NB4 (cell line): ENCODE measurements at regions not wholly inside any gene's neighbourhood (a gene's known extent, or its start where the extent isn't known, plus 50 kb on each side); places are given as distances from the start of the nearest gene placed in this dataset.
"Not testable (repeated sequence)": the region's sequence is repeated elsewhere in the genome, so short reads cannot be mapped to it uniquely, and the experiment has no call there.

ENCODE experiments used
- DNase-seq: peaks from one replicate; pipeline ENCODE4 v3.0.0; 2010; ENCODE audit warnings: low read depth
- H3K4me3 ChIP-seq: one replicate; pipeline ENCODE4 v1.5.1; 2011; ENCODE audit warnings: mild to moderate bottlenecking, low read depth, low read length, moderate library complexity
- CTCF ChIP-seq: IDR thresholded peaks from one replicate; pipeline ENCODE4 v1.5.1; 2012; ENCODE audit warnings: low read depth, low read length
- MAX ChIP-seq: IDR thresholded peaks from 2 replicates; pipeline ENCODE4 v1.6.1; 2011; ENCODE audit warnings: low read depth, low read length
- MYC ChIP-seq: IDR thresholded peaks from 2 replicates; pipeline ENCODE4 v1.6.1; 2011; ENCODE audit warnings: low read depth, low read length
- POLR2A ChIP-seq: IDR thresholded peaks from 2 replicates; pipeline ENCODE4 v1.6.1; 2011; ENCODE audit warnings: mild to moderate bottlenecking; ENCODE audit not compliant: insufficient read length; ENCODE audit errors: extremely low read depth

- no peak for DNase-seq
- H3K4me3 ChIP-seq, result no peak overlapping the region
- TF ChIP-seq POLR2A (no peak), CTCF (no peak)
Measured at GRCh38 chr4:127528302-127528701, 104.5 kb upstream of the INTU start.

- DNase-seq, H3K4me3 ChIP-seq: not testable (repeated sequence)
Measured at GRCh38 chr4:127529879-127530278, 102.9 kb upstream of the INTU start.

- H3K4me3 ChIP-seq, result no peak overlapping the region
- no peak for DNase-seq
- TF ChIP-seq MYC (no peak), MAX (no peak), CTCF (no peak), POLR2A (no peak)
Measured at GRCh38 chr4:127533028-127533700, 99.6 kb upstream of the INTU start.

GRCh38 chr4:127534041-127534825, 98.5 kb upstream of the INTU start:
- DNase-seq, result no peak
- no peak overlapping the region for H3K4me3 ChIP-seq
- TF ChIP-seq MYC (no peak), CTCF (no peak), POLR2A (no peak), MAX (no peak)

- H3K4me3 ChIP-seq, result no peak overlapping the region
- no peak for DNase-seq
- TF ChIP-seq MYC, result no peak
Measured at GRCh38 chr4:127538016-127538415, 94.7 kb upstream of the INTU start.

- TF ChIP-seq MAX (no peak), CTCF (no peak), MYC (no peak), POLR2A (no peak)
- no peak overlapping the region for H3K4me3 ChIP-seq
- no peak for DNase-seq
Measured at GRCh38 chr4:127540497-127541025, 92.2 kb upstream of the INTU start.

- TF ChIP-seq POLR2A (no peak), CTCF (no peak), MAX (no peak)
- no peak for DNase-seq
- H3K4me3 ChIP-seq, result no peak overlapping the region
Measured at GRCh38 chr4:127545271-127545670, 87.5 kb upstream of the INTU start.
